Stimulated activated CD8-positive, alpha-beta memory T cell treated with anti-CD3 and anti-CD28 coated beads, Interleukin-15, amount 100 ng/mL, for 4 hours (primary cell): ENCODE measurements at regions not wholly inside any gene's neighbourhood (a gene's known extent, or its start where the extent isn't known, plus 50 kb on each side); places are given as distances from the start of the nearest gene placed in this dataset.

Experiments
- DNase-seq, 2 donors: peaks; one replicate each; pipeline ENCODE4 v3.0.0-alpha.2; 2020; ENCODE audit warnings: low read depth in 2 of 2

GRCh38 chr5:62017092-62017491 lies 288.9 kb upstream of the KIF2A start:
- no peak for DNase-seq

GRCh38 chr5:62029303-62029702 lies 276.7 kb upstream of the KIF2A start:
- no peak for DNase-seq

- DNase-seq = no peak
These were observed 275.7 kb upstream of the KIF2A start for GRCh38 chr5:62030326-62030725.

- DNase-seq = no peak
These were observed 268.0 kb upstream of the KIF2A start for GRCh38 chr5:62038024-62038423.

- DNase-seq = no peak
These were observed 264.8 kb upstream of the KIF2A start for GRCh38 chr5:62041156-62041756.

GRCh38 chr5:62042007-62042406 lies 264.0 kb upstream of the KIF2A start:
- no peak for DNase-seq

- DNase-seq = no peak
These were observed 262.4 kb upstream of the KIF2A start for GRCh38 chr5:62043289-62044280.

- no peak for DNase-seq
These were observed 261.0 kb upstream of the KIF2A start for GRCh38 chr5:62044989-62045388.

GRCh38 chr5:62046191-62046590 lies 259.8 kb upstream of the KIF2A start:
- no peak for DNase-seq

- no peak for DNase-seq
These were observed 254.3 kb upstream of the KIF2A start for GRCh38 chr5:62051747-62052146.

- DNase-seq = no peak
These were observed 246.0 kb upstream of the KIF2A start for GRCh38 chr5:62059960-62060359.

GRCh38 chr5:62065050-62065449 lies 241.0 kb upstream of the KIF2A start:
- no peak for DNase-seq

- DNase-seq = no peak
These were observed 239.2 kb upstream of the KIF2A start for GRCh38 chr5:62066761-62067277.

- DNase-seq = no peak
These were observed 237.5 kb upstream of the KIF2A start for GRCh38 chr5:62068554-62068953.

GRCh38 chr5:62077387-62077786 lies 228.6 kb upstream of the KIF2A start:
- no peak for DNase-seq

- no peak for DNase-seq
These were observed 228.0 kb upstream of the KIF2A start for GRCh38 chr5:62077823-62078550.

GRCh38 chr5:62082370-62082801 lies 223.6 kb upstream of the KIF2A start:
- DNase-seq = no peak

- DNase-seq = no peak
These were observed 222.8 kb upstream of the KIF2A start for GRCh38 chr5:62083247-62083646.

- DNase-seq = no peak
These were observed 222.3 kb upstream of the KIF2A start for GRCh38 chr5:62083661-62084060.

- no peak for DNase-seq
These were observed 221.6 kb upstream of the KIF2A start for GRCh38 chr5:62084391-62084790.

- DNase-seq = no peak
These were observed 215.1 kb upstream of the KIF2A start for GRCh38 chr5:62090953-62091352.

GRCh38 chr5:62093411-62093810 lies 212.6 kb upstream of the KIF2A start:
- DNase-seq = no peak
